ENCODE measurements at regions not wholly inside any gene's neighbourhood (a gene's known extent, or its start where the extent isn't known, plus 50 kb on each side); places are given as distances from the start of the nearest gene placed in this dataset.

DNA sequence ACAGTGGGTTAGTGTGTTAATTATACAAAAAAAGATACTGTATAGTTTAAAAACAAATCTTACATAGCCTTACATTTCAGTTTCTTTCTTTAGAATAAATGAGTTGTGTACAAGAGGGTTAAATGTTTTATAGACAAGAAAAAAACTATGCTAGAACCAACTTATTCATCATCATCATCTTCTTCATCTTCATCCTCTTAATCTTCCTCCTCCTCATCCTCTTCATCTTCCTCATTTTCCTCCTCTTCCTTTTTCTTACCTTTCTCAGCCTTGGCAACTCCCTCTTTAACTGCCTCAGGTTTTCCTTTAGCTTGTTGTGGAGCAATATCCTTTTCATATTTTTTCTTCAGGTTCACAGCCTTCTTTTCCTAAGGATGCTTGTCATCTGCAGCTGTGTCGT lies 53.7 kb downstream of the RPS12 start:
- no peaks in the 10 kb centered on the region for H3K79me1 ChIP-seq (ENCODE audit: insufficient read depth, low read depth, low read length, poor library complexity, severe bottlenecking)
- no peak overlapping the region for H3K9ac ChIP-seq (ENCODE audit: extremely low read depth, insufficient read length, low read length)
- no peak for TF ChIP-seq CTCF (conservative IDR thresholded peaks at IDR 0.05)
- H2BK12ac ChIP-seq (ENCODE audit: insufficient read length, low read depth, low read length), result no peak overlapping the region
- no peak overlapping the region for H4K5ac ChIP-seq (ENCODE audit: insufficient read length, low read depth, low read length)
- no CpG with 5 or more reads among the region's 1 CpG for WGBS (ENCODE audit: extremely low coverage, insufficient read length, low lambda C conversion rate)
- no peak overlapping the region for H2BK15ac ChIP-seq (ENCODE audit: low read depth, low read length)
- H3K27me3 Mint-ChIP-seq (ENCODE audit: low read depth), result no peaks in the 10 kb centered on the region
- no peaks in the 10 kb centered on the region for H4K20me1 ChIP-seq (ENCODE audit: control insufficient read depth, insufficient read depth, insufficient read length)
- H3K36me3 Mint-ChIP-seq (ENCODE audit: insufficient read depth in 1 of 3, low read depth in 3 of 3), result no peaks in the 10 kb centered on the region
- no peak overlapping the region for H4K91ac ChIP-seq (ENCODE audit: insufficient read length, low read depth, low read length)
- no peak overlapping the region for H3K14ac ChIP-seq (ENCODE audit: insufficient read depth, low read length)
- no peaks in the 10 kb centered on the region for H3K9me3 ChIP-seq (ENCODE audit: control insufficient read depth, low read depth, low read length)
- H3K56ac ChIP-seq (ENCODE audit: insufficient read length, low read depth, low read length), result no peak overlapping the region
- no peak overlapping the region for H3K18ac ChIP-seq (ENCODE audit: insufficient read length, low read depth, low read length)
- no peak overlapping the region for H3K27ac ChIP-seq (ENCODE audit: insufficient read length, low read depth, low read length)
- H3K4me1 ChIP-seq (ENCODE audit: insufficient read depth, low read length), result peaks cover 17% of the 10 kb centered on the region; the same call in 1 of the 2 replicates
- H3K79me2 ChIP-seq (ENCODE audit: insufficient read depth, low read length), result no peaks in the 10 kb centered on the region
- H3K27me3 ChIP-seq (ENCODE audit: insufficient read depth, low read length), result no peaks in the 10 kb centered on the region
- no peaks in the 10 kb centered on the region for H3K23me2 ChIP-seq (ENCODE audit: insufficient read length, low read depth, low read length, poor library complexity, severe bottlenecking)
- H4K8ac ChIP-seq (replicated peaks; ENCODE audit: insufficient read length, low read depth, low read length), result no peak overlapping the region
- no peak overlapping the region for H2BK20ac ChIP-seq (ENCODE audit: low read depth, low read length, poor library complexity, severe bottlenecking)
- no peak for DNase-seq
- H3K4me2 ChIP-seq (ENCODE audit: insufficient read depth, insufficient read length, low read length), result no peak overlapping the region
- H2AFZ ChIP-seq (ENCODE audit: low read length), result no peak overlapping the region
- no peak overlapping the region for H2BK120ac ChIP-seq (ENCODE audit: low read depth, low read length, poor library complexity, severe bottlenecking)
- no peak overlapping the region for H3K27ac Mint-ChIP-seq
- no peak overlapping the region for H2BK5ac ChIP-seq (ENCODE audit: insufficient read length, low read length)
- H3K4ac ChIP-seq (ENCODE audit: low read depth, low read length), result no peak overlapping the region
- H3K9me3 Mint-ChIP-seq, result no peaks in the 10 kb centered on the region
- H3K4me3 Mint-ChIP-seq, result no peak overlapping the region
- no peak overlapping the region for H3T11ph ChIP-seq (ENCODE audit: low read length)
- H3K4me1 Mint-ChIP-seq, result peaks cover 7 to 11% of the 10 kb centered on the region in 2 experiments
- H3K23ac ChIP-seq (ENCODE audit: insufficient read length, low read depth, low read length), result no peak overlapping the region
- no peak overlapping the region for H2AK5ac ChIP-seq (ENCODE audit: insufficient read length, low read length)
